NCI-H2029 (cell line): ENCODE measurements at regions not wholly inside any gene's neighbourhood (a gene's known extent, or its start where the extent isn't known, plus 50 kb on each side); places are given as distances from the start of the nearest gene placed in this dataset.

Experiments used
- DNase-seq: peaks from one replicate; lab custom pipeline; 2025; lab: John Stamatoyannopoulos, UW

DNA sequence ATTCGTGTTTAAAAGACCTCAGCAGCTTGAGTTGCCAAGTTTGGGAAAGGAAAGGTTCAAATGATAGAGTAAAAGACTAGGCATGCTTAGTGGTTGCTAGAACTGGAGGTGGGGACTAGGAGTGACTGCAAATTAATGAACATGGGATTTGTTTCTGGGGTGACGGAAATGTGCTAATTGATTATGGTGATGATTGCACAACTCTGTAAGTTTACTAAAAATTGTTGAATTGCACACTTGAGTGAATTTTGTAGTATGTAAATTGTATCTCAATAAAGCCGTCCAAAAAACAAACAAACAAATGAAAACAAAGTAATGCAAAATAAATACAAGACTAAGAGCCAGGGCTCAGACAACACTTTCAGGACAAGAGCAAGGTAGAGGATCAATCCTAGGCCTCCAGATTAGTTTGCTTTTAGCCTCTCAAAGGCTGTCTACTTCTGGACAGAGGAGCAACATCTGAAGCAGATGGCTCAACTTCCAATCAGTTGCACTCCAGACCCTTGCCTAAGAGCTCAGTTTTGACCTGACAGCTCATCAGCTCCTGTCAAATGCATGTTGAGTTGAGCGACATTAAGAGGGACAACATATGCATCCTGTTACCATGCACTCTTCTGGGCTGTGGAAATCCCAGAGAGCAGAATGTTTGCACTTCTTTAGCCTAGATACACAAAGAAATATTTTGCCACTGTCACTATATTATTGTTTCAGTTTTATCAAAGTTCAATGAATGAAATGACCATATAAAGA is 111.2 kb upstream of the ASIC2 start:
- DNase-seq: no peak

GRCh38 chr17:33416131-33416530 is 123.0 kb upstream of the ASIC2 start:
- DNase-seq: no peak

DNA sequence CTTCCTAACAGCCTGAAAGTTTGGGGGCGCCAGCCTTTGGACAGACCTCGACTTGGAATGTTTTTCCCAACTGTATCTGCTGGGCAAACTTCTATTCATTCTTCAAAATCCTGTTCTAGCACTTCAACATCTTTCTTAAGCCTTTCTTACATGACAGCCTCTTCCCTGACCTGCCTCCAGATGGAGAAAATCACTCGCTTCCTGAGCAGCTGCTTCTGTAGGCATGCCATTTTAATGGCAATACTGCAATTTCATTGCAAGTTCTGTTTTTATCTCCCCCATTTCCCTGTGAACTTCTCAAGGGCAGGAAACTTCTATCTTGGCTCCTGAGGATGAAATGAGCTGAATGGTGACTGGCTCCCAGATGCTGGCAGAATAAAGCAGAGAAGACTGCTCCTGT is 128.8 kb upstream of the ASIC2 start:
- no peak for DNase-seq

- no peak for DNase-seq
These were observed 140.5 kb upstream of the ASIC2 start for GRCh38 chr17:33433581-33433980.

- DNase-seq: no peak
These were observed 141.7 kb upstream of the ASIC2 start for GRCh38 chr17:33434841-33435240.

DNA sequence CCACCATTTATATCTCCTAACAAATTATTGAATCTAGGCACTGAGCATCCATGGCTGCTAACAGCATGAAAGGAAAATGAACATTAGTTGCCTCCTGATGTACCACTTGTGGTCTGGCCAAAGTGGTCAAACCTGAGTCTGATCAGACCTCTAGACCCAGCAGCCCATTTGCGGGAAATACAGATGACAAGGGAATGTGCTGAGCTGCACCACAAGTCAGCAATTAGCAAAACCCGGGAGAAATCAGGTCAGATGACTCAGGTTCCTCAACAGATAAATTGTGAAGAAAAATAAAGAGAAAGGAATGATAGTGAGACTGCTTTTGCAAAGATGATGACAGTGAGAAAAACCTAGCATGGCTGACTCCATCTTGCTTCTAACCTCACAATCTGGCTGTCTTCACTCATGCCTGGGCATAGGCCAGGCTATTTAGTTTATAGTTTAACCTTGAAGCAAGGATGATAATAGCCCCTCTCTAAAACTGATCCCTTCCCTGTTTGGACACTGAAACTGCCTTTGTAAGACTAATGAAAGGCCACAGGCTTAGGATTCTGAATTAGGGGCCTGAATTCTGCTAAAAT is 142.7 kb upstream of the ASIC2 start:
- no peak for DNase-seq

- no peak for DNase-seq
These were observed 143.2 kb upstream of the ASIC2 start for GRCh38 chr17:33436321-33436720.

- DNase-seq: no peak
These were observed 145.0 kb upstream of the ASIC2 start for GRCh38 chr17:33438139-33438538.

DNA sequence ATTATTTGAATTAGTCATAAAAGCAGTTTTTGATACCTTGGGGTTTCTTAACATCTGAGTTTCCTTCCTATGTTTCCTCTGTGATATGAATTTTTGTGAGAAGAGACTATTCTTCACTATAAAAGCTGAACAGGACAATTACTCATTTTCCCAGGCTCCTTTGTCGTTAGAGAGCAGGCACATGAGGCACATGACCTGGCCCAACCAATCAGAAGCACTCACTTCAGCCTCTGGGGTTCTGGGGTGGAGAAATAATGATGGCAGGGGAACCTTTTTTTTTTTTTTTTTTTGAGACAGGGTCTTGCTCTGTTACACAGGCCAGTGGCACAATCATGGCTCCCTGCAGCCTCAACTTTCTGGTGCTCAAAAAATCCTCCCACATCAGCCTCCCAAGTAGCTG is 145.5 kb upstream of the ASIC2 start:
- no peak for DNase-seq

DNA sequence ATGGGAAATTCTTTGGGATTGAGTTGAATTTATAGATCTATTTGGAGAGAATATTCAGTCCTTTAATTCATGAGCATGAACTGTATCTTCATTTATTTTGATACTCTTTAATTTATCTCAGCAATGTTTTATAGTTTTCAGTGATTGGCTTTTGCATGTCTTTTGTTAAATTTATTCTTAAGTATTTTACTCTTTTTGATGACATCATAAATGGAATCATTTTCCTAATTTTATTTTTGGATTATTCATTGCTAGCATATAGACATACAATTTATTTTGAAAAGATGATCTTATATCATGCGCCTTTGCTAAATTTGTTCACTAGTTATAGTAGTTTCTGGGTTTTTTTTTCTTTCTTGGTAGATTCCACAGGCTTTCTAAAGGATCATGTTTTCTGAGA is 149.2 kb upstream of the ASIC2 start:
- no peak for DNase-seq

GRCh38 chr17:33444731-33445130 is 151.6 kb upstream of the ASIC2 start:
- no peak for DNase-seq

GRCh38 chr17:33447090-33447489 is 154.0 kb upstream of the ASIC2 start:
- DNase-seq: no peak

GRCh38 chr17:33451221-33451620 is 158.1 kb upstream of the ASIC2 start:
- no peak for DNase-seq

- no peak for DNase-seq
These were observed 164.4 kb upstream of the ASIC2 start for GRCh38 chr17:33457477-33457876.

- DNase-seq: no peak
These were observed 166.2 kb upstream of the ASIC2 start for GRCh38 chr17:33459078-33459940.

GRCh38 chr17:33460781-33461450 is 167.8 kb upstream of the ASIC2 start:
- DNase-seq: no peak

DNA sequence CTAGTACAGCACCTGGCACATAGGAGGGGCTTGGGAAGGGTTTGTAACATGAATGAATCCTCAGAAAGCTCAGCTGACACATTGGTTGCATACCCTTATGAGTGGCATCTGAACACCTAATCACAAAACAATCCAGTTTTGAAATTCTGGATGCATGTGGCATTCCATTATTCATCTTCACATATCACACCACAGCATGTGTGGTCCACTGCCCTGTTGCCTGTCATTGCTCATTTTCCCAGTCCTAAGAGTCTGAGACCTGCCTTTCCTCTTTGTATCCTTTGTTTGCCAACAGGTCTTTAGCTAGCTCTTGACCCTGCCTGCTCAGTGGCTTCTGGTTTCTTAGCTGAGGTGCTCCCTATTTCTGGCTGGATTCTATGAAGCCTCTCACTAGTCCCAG is 170.8 kb upstream of the ASIC2 start:
- no peak for DNase-seq

- no peak for DNase-seq
These were observed 171.7 kb upstream of the ASIC2 start for GRCh38 chr17:33464669-33465280.

DNA sequence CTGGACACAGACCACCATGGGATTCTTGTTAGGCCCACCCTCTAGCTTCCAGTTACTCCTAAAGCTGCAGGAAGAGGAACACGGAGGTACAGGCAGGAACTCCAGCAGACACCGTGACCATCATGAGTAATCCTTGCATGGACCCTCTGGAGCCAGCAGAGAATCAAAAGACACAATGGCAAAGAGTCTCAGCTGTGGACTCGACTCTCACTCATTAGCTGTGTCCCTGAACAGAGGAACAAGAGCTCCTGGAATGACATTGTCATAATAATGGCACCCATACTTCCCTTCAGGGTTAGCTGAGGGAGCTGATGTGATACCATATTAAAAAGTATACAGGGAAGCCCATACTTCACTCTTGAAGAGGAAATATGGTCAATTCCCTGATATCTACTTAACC is 176.3 kb upstream of the ASIC2 start:
- no peak for DNase-seq

DNA sequence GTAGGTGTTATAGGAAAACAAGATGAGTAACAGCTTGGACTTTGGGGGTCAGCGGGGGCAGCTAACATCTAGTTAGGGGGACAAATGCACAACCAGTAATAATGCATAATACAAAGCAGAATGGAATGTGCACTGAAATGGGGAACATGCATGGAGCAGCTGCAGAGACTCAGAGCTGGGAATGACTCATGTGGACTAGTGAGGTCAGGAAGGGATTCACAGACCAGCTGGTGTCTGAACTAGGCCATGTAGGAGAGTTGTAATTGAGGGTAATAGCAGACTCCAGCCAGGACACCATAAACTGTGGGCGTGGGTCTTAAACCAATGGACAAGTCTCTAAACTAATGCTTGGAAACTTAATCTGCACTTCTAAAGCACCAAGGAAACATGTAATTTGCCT is 176.8 kb upstream of the ASIC2 start:
- DNase-seq: no peak

DNA sequence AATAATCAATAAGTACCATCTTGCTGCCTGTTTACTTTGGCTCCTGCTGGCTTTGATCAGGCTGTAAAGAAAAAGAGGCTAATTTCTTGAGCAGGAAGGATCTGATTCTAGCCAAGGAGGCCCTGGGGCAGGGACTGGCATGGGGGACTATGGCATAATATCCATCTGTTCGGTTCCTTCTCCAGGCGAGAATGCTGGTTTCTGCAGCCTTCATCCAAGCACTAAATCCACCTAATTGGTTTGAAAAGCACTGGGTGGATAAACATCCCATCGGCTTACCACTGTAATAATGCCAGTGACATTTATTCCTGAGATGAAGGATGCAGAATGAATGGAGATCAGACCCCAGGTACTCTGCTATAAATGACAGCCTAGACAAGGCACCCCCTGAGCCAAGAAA is 180.0 kb upstream of the ASIC2 start:
- no peak for DNase-seq

- no peak for DNase-seq
These were observed 181.7 kb upstream of the ASIC2 start for GRCh38 chr17:33474789-33475188.
